Stimulated activated CD4-positive, alpha-beta T cell treated with anti-CD3 and anti-CD28 coated beads, Interleukin-2, amount 100 ng/mL, for 48 hours (primary cell): ENCODE measurements at regions not wholly inside any gene's neighbourhood (a gene's known extent, or its start where the extent isn't known, plus 50 kb on each side); places are given as distances from the start of the nearest gene placed in this dataset.
"Not testable (repeated sequence)": the region's sequence is repeated elsewhere in the genome, so short reads cannot be mapped to it uniquely, and the experiment has no call there.

ENCODE experiments used
- DNase-seq, 2 donors: peaks; one replicate each; pipeline ENCODE4 v3.0.0-alpha.2; 2020

DNA sequence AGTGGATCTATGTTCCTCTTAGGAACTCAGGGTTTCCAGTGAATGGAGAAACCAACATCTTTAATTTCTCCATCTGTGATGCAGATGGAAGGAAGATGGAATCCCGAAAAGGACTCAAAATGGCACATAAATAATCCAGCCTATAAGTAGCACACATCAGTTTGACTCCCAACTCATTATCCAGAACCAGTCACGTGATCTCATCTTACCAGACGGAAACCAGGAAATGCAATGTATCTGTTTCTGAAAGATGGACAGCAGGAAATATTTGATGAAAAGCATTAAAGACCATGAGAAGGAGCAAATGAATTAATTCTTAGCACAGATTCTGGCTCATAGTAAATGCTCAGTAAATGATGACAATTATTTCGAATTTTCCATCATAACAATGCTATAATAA lies 443.1 kb upstream of the FMR1 start:
- no peak for DNase-seq

- DNase-seq = peak in 1 of 2 donors; percentile 1
Observed at GRCh38 chrX:147476008-147476407, 435.7 kb upstream of the FMR1 start.

DNA sequence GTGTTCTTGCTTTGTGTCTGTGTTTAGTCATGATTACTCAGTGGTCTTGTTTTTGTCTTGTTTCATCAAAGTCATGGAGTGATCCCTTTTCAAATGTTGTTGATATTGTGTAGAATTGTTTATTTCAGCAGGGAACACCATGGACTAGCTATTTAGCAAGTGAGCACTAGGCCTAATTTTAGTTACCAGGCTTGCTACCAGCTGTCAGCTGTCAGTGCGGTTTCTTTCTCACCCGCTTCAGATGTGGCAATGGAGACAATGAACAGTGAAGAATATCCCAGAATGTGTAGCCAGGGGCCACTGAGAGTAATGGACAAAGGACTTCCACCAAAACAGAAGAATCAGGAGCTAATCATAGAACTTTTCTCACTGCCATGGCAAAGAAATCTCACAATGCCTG lies 432.8 kb upstream of the FMR1 start:
- DNase-seq = no peak

- DNase-seq = no peak
Observed at GRCh38 chrX:147485207-147485606, 426.5 kb upstream of the FMR1 start.

DNA sequence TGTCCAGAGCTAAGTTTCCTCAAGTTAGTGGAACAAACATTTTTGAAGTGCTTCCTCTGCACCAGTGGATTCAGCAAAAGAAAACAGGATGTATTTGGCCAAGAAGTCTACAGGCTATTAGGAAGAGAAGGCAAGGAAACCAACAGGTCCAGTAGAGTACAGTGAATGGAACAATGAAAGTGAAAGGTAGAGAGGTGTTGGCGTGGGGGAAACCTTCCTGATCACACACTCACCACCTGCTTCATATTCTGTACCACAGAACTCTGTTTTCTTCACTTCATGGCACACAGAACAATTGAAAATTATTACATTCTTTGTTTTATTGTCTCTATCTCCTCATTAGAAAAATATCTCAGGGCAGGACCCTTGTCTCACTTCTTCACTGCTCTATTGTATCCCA lies 417.4 kb upstream of the FMR1 start:
- no peak for DNase-seq

- DNase-seq = no peak
Observed at GRCh38 chrX:147498796-147499195, 412.9 kb upstream of the FMR1 start.

GRCh38 chrX:147522981-147523380 lies 388.7 kb upstream of the FMR1 start:
- no peak for DNase-seq

- no peak for DNase-seq
Observed at GRCh38 chrX:147533426-147533825, 378.3 kb upstream of the FMR1 start.

DNA sequence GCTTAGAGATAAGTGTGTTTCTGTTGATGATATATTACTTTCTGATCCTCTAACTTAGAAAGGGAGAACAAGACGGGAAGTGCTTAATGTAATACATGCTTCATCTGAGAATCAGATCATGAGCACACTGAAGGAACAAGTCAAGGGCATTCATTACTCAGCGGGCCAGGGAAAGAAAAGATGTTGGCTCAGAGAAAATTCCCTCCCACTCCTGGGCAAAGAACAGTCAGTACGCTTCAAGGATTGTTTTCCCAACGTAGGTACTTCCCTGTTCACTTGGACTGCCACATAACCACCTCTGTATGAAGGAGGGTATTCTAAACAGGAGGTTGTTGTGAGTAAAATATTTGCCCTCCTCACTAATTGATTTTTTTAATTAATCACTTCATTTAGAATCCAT lies 374.5 kb upstream of the FMR1 start:
- DNase-seq = no peak

- not testable (repeated sequence) for DNase-seq
Observed at GRCh38 chrX:147548023-147548422, 363.7 kb upstream of the FMR1 start.

- DNase-seq = peak in 1 of 2 donors; percentile 3
Observed at GRCh38 chrX:147550217-147550616, 361.5 kb upstream of the FMR1 start.

GRCh38 chrX:147559191-147559590 lies 352.5 kb upstream of the FMR1 start:
- no peak for DNase-seq

DNA sequence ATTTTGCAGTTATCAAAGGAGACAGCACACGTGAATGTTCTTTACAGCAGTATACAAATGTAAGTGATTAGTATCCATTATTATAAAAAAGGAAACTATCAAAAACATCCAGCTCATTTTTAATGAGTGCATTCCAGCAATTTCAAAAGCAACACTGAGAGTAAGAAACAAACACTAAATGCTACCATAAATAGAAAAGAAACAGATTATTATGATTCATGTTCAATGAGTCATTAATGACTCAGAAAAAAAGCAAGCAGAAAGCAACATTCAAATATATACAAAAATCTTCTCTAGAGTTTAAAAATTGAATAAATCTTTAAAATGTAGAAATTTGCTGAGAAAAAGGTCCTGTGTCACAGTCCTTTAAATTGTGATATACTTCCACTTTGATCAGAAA lies 346.5 kb upstream of the FMR1 start:
- no peak for DNase-seq

DNA sequence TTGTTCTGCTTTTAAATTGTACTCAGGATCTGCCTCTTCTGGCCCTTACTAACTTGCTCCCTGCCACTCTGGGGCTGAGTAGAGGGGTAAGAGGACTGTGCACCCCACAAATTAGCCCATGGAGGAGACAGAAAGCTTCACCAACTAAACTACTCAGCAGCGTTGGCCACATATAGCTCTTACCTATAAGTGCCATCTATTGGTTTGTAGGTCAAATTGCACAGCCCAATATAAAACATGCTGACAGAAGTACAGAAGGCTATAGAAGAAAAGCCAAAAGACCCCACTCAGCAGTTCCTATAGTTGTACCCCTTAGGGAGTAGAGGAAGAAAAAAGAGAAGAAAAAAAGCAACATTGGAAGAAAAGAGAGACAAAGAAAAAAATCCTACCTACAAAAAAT lies 341.2 kb upstream of the FMR1 start:
- no peak for DNase-seq

DNA sequence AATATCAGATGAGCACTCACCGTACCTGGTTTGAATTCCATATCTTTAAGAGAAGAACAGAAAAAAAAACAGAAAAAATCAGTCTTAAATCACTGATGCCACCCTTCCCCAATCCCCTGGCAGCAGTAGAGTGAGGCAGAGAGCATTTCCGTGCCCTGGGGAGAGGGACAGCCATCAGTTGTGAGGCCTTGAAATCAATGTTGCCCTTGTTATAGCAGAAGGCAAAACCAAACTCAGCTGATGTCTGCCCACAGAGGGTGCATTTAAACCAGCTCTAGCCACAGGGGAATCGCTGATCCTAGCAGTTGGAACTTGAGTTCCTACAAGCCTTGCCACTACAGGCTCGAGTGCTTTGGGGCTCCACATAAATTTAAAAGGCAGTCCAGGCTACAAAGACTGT lies 338.5 kb upstream of the FMR1 start:
- no peak for DNase-seq

DNA sequence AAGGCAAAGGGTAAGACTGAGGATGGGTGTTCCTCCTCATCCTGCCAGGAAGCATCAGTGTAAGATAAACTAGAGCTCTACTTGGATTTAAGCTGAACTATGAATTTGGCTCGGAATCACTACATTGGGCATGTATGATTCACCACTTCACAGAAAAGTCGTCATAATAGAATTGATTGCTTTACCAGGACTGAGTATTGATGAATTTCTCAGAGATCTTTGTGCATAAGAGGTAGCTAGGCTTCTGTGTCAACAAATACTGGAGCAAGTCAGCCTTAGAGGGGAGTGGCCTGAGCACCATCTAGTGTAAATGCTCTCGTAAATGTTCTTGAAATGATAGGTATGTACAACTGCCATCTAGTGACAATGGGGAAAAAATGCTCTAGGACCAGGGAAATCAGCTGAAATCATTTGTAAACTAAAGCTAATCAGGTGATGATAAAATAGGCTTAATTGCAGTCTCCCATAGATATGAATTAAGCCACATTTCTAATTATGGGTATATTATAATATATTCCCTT lies 309.5 kb upstream of the FMR1 start:
- no peak for DNase-seq

- no peak for DNase-seq
Observed at GRCh38 chrX:147626605-147627004, 285.1 kb upstream of the FMR1 start.

- DNase-seq = no peak
Observed at GRCh38 chrX:147635186-147635585, 276.5 kb upstream of the FMR1 start.

DNA sequence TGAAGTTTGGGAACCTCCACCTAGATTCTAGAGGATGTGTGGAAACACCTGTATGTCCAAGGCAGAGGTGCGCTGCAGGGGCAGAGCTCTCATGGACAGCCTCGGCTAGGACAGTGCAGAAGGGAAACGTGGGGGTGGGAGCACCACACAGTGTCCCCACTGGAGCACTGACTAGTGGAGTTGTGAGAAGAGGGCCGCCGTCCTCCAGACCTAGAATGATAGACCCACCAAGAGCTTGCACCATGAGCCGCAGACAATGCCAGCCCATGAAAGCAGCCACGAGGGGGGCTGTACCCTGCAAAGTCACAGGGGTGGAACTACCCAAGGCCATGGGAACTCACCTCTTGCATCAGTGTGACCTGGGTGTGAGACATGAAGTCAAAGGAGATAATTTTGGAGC lies 274.5 kb upstream of the FMR1 start:
- DNase-seq = no peak

DNA sequence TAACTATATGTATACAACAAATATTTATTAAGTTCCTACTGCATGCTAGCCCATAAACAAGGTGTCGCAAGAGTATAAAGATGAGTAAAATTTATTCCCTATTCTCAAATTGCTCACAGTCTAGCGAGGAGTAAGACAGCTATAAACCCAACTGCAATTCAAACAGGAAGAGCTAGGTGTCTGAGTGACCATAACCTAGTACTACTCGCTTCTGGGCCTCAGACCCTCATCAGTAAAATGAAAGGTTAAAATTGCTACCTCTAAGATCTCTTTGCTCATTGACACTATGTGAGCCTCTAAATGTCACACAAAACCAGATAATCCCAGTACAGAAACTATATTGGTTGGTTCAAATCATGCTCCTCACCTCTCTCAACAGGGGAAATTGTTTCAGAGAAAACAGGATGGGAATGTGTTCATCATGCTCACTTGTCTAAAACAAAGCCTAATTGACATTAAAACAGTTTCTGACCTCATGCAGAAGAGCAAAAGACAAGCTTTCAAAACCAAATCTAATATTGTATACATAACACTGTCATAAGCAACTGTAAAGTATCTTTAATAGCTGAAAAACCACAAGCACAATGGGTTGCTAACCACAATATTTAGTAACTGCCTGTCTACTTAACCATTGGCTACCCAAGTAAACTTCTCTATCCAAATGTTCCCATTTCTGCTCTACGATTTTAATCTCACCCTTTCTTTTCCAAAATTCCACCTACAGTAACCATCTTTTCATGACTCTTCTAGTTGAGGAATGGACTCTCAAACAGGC lies 264.6 kb upstream of the FMR1 start:
- DNase-seq = no peak

- DNase-seq = no peak
Observed at GRCh38 chrX:147675819-147676218, 235.9 kb upstream of the FMR1 start.

DNA sequence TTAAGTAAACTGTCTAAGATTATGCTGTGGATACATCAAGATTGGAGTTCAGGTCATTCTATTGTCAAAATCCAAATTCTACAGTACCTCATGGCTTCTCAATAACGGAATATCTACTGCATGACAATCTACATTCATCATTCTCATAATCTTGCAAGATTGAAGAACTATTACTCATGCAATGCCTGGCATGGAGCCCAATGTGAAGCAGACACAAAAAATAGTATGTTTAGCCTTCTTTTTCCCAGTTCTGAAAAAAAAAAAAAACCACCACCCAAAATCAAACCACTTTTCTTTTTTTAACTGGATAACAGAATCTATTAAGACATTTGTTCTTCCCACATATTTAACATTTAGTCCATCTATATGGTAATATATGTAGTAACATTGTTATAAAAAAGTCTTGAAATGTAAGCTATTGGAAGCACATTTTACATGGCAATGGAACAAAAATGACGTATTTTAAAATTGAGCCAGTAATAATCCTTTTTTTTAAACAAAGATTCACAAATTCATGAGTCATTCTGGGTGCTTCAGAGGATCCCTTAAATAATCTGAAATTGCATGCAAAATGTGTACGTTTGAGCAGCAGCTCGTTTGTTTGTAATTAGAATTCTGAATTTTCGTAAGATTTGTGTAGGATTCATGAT lies 232.2 kb upstream of the FMR1 start:
- no peak for DNase-seq

DNA sequence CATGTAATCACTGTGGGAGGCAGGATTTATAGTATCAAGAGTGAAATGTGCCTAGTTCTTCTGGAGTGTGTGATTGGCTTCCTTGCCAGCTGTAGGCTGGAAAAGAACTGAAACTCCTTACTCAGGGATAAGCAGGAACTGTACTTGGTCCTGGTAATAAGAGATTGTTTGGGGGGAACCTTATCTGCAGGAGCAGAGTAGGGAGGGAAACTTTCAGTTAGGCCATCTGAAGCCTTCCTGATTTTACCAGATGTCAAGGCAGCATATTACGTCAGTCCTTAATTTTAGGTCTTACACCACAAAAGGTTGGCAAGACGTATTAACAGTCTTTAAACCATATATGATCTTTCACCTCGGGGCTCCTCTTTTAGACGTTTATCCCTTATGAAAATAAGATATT lies 231.5 kb upstream of the FMR1 start:
- DNase-seq = no peak

GRCh38 chrX:147693511-147693910 lies 218.2 kb upstream of the FMR1 start:
- DNase-seq = no peak

DNA sequence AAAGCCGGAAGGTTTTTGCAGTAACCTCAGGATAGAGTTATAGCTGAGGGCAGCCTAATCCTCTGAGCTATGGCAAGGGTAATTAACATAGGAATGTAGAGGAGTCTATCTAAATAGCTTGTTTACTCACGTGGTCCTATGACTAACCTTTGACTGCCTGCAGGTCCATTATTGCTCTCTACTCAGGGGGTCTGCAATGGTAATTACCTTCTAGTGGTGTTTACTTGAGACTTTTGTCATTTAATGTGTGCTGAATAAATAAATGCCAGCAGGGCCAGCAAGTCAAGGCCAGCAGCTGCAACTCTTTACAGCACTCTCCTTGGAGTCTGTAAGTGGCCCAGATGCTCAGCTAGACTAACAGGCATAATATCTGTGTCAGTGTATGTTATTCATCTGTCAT lies 212.7 kb upstream of the FMR1 start:
- DNase-seq = no peak
